MM.1S (cell line): ENCODE measurements at regions not wholly inside any gene's neighbourhood (a gene's known extent, or its start where the extent isn't known, plus 50 kb on each side); places are given as distances from the start of the nearest gene placed in this dataset.
"Not testable (repeated sequence)": the region's sequence is repeated elsewhere in the genome, so short reads cannot be mapped to it uniquely, and the experiment has no call there.

ENCODE experiments used
- DNase-seq: peaks from one replicate; pipeline ENCODE4 v3.0.0-alpha.2; 2015
- H2AFZ ChIP-seq: fragments of 300-600 bp; sonication (generic); 2 replicates; pipeline ENCODE4 v1.6.0; 2016; ENCODE audit warnings: antibody characterized with exemption, low read length
- H3F3A ChIP-seq: fragments of 300-600 bp; sonication (generic); 2 replicates; pipeline ENCODE4 v1.6.1; 2016; ENCODE audit warnings: mild to moderate bottlenecking, antibody characterized with exemption, low read length, moderate library complexity, mixed read lengths; ENCODE audit not compliant: insufficient read depth
- H3K27ac ChIP-seq: fragments of 300-600 bp; sonication (generic); 2 replicates; pipeline ENCODE4 v1.5.1; 2016; ENCODE audit warnings: mild to moderate bottlenecking, low read length
- H3K27me3 ChIP-seq: fragments of 300-600 bp; sonication (generic); replicated peaks from 2 replicates; pipeline ENCODE4 v1.6.0; 2016; ENCODE audit warnings: low read length; ENCODE audit not compliant: insufficient read depth
- H3K36me3 ChIP-seq: fragments of 300-600 bp; sonication (generic); replicated peaks from 2 replicates; pipeline ENCODE4 v1.6.1; 2016; ENCODE audit warnings: mild to moderate bottlenecking, low read length, mixed read lengths; ENCODE audit not compliant: insufficient read depth
- H3K4me1 ChIP-seq: fragments of 300-600 bp; sonication (generic); 2 replicates; pipeline ENCODE4 v1.6.1; 2016; ENCODE audit warnings: low read length, mixed read lengths
- H3K4me2 ChIP-seq: fragments of 300-600 bp; sonication (generic); 2 replicates; pipeline ENCODE4 v1.6.0; 2016; ENCODE audit warnings: low read depth, low read length
- H3K4me3 ChIP-seq: fragments of 300-600 bp; sonication (generic); 2 replicates; pipeline ENCODE4 v1.5.1; 2016; ENCODE audit warnings: low read length, mixed read lengths
- H3K79me2 ChIP-seq: fragments of 300-600 bp; sonication (generic); 2 replicates; pipeline ENCODE4 v1.6.1; 2016; ENCODE audit warnings: mixed run types, low read length, mixed read lengths
- H3K9ac ChIP-seq: fragments of 300-600 bp; sonication (generic); 2 replicates; pipeline ENCODE4 v1.6.1; 2016; ENCODE audit warnings: low read length, mixed read lengths
- H3K9me2 ChIP-seq: fragments of 300-600 bp; sonication (generic); replicated peaks from 2 replicates; pipeline ENCODE4 v1.6.1; 2016; ENCODE audit warnings: mild to moderate bottlenecking, low read length, mixed read lengths; ENCODE audit not compliant: insufficient read depth
- H3K9me3 ChIP-seq: fragments of 300-600 bp; sonication (generic); replicated peaks from 2 replicates; pipeline ENCODE4 v1.6.1; 2016; ENCODE audit warnings: mild to moderate bottlenecking, low read length, mixed read lengths; ENCODE audit not compliant: insufficient read depth
- H4K20me1 ChIP-seq: fragments of 300-600 bp; sonication (generic); 2 replicates; pipeline ENCODE4 v1.6.1; 2016; ENCODE audit warnings: mild to moderate bottlenecking, low read length, moderate library complexity, mixed read lengths; ENCODE audit not compliant: insufficient read depth
- CTCF ChIP-seq: fragments of 300-600 bp; sonication (generic); IDR thresholded peaks from 2 replicates; pipeline ENCODE4 v1.5.1; 2016; ENCODE audit warnings: antibody characterized with exemption, low read length, mixed read lengths
- EZH2 ChIP-seq: fragments of 300-600 bp; sonication (generic); optimal IDR thresholded peaks from 2 replicates; pipeline ENCODE3; 2017; ENCODE audit warnings: low read depth, mild to moderate bottlenecking, antibody characterized with exemption, low read length, mixed read lengths
- EZH2phosphoT487 ChIP-seq: fragments of 300-600 bp; sonication (generic); IDR thresholded peaks from 2 replicates; pipeline ENCODE4 v1.6.1; 2018; ENCODE audit warnings: antibody characterized with exemption, low read length

GRCh38 chr9:71286146-71286545, 164.7 kb upstream of the TRPM3 start:
- Histone ChIP-seq H3K9ac (no peak overlapping the region), H3K27me3 (no peaks in the 10 kb centered on the region), H3K36me3 (no peaks in the 10 kb centered on the region), H3F3A (no peaks in the 10 kb centered on the region), H3K9me2 (no peaks in the 10 kb centered on the region), H2AFZ (no peak overlapping the region), H3K9me3 (no peaks in the 10 kb centered on the region), H3K4me1 (peaks cover 6% of the 10 kb centered on the region; the same call in 1 of the 2 replicates), H3K27ac (no peak overlapping the region), H3K4me3 (no peak overlapping the region), H4K20me1 (no peaks in the 10 kb centered on the region), H3K4me2 (no peak overlapping the region), H3K79me2 (no peaks in the 10 kb centered on the region)
- DNase-seq: no peak
- TF ChIP-seq CTCF: no peak
- TF ChIP-seq EZH2: no peak
- no peak for TF ChIP-seq EZH2phosphoT487

GRCh38 chr9:71285191-71285656, 163.8 kb upstream of the TRPM3 start:
- H3K79me2 ChIP-seq: no peaks in the 10 kb centered on the region
- peak; percentile 71 for DNase-seq
- no peaks in the 10 kb centered on the region for H4K20me1 ChIP-seq
- no peak overlapping the region for H3K9ac ChIP-seq
- H3K27ac ChIP-seq: no peak overlapping the region
- H3K36me3 ChIP-seq: no peaks in the 10 kb centered on the region
- no peak overlapping the region for H2AFZ ChIP-seq
- no peak overlapping the region for H3K4me2 ChIP-seq
- H3K4me1 ChIP-seq: peaks cover 6% of the 10 kb centered on the region; the same call in 1 of the 2 replicates
- no peak overlapping the region for H3K4me3 ChIP-seq
- no peaks in the 10 kb centered on the region for H3K9me2 ChIP-seq
- no peak for TF ChIP-seq EZH2phosphoT487
- TF ChIP-seq CTCF: peak; percentile 88
- H3K27me3 ChIP-seq: no peaks in the 10 kb centered on the region
- no peaks in the 10 kb centered on the region for H3K9me3 ChIP-seq
- H3F3A ChIP-seq: no peaks in the 10 kb centered on the region

GRCh38 chr9:71282116-71282515, 160.7 kb upstream of the TRPM3 start:
- not testable (repeated sequence) for H3K79me2 ChIP-seq, H2AFZ ChIP-seq, H3K27me3 ChIP-seq, H3K9me3 ChIP-seq, H3K4me2 ChIP-seq, H4K20me1 ChIP-seq, H3K4me3 ChIP-seq, H3K36me3 ChIP-seq, H3K4me1 ChIP-seq, H3F3A ChIP-seq, H3K9ac ChIP-seq, H3K27ac ChIP-seq, DNase-seq, H3K9me2 ChIP-seq

- H3K4me2 ChIP-seq: no peak overlapping the region
- no peaks in the 10 kb centered on the region for H3F3A ChIP-seq
- no peaks in the 10 kb centered on the region for H3K36me3 ChIP-seq
- no peak for DNase-seq
- H2AFZ ChIP-seq: no peak overlapping the region
- H3K9me2 ChIP-seq: no peaks in the 10 kb centered on the region
- TF ChIP-seq EZH2: no peak
- TF ChIP-seq EZH2phosphoT487: no peak
- TF ChIP-seq CTCF: no peak
- H3K27ac ChIP-seq: no peak overlapping the region
- no peak overlapping the region for H3K9ac ChIP-seq
- no peaks in the 10 kb centered on the region for H3K27me3 ChIP-seq
- no peaks in the 10 kb centered on the region for H3K9me3 ChIP-seq
- H3K79me2 ChIP-seq: no peaks in the 10 kb centered on the region
- H3K4me1 ChIP-seq: no peaks in the 10 kb centered on the region
- H3K4me3 ChIP-seq: no peak overlapping the region
- H4K20me1 ChIP-seq: no peaks in the 10 kb centered on the region
These were observed 157.8 kb upstream of the TRPM3 start for GRCh38 chr9:71279151-71279739.
